Hematopoietic multipotent progenitor cell treated with erythropoietin and hydrocortisone succinate and interleukin-3 and kit ligand, for 4 days (in vitro differentiated cells): ENCODE measurements at regions not wholly inside any gene's neighbourhood (a gene's known extent, or its start where the extent isn't known, plus 50 kb on each side); places are given as distances from the start of the nearest gene placed in this dataset.

Experiments
- DNase-seq: peaks from one replicate; pipeline ENCODE4 v3.0.0-alpha.2; 2015

DNA sequence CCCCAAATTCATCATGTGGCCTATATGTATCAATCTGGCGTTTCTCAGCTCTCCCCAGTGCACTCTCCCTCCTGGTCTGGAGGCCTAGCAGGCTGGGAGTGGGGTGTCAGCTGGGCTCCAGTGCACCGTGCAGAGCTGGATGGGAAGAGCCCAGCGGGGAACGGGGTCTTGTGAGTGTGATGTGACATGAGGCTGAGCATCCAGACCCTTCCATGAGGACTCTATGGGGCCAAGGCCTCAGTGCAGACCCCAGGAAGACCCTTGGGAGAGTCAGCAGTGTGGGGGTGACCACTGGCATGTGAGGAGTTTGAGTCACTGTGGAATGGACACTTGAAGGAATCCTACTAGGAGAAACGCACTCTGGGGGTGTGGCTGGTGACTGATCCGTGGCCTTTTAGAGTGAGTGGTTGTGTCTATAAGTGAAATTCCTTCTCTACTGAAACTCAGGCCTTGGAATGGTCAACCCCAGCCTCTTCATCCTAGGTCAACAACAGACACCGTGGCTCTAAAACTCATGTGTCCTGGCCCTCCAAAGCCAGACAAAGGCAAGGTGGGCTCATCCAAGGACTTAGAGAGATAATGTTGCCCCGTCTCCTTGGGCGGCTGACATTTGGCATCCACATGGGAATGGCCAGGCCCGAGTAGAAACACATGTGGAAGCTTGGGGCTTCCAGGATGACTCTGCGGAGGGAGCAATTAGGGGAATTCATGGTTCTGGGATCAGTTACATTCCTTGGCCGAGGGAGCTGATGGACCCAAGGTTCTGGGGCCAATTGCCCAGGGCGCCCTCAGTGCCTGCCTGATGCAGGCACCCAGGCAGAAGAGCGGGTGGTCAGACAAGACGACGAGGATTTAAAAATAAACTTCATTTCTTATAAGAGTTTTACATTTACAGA lies 156.0 kb upstream of the TWIST2 start:
- no peak for DNase-seq

- no peak for DNase-seq
Measured at GRCh38 chr2:238692562-238692961, 155.3 kb upstream of the TWIST2 start.

DNA sequence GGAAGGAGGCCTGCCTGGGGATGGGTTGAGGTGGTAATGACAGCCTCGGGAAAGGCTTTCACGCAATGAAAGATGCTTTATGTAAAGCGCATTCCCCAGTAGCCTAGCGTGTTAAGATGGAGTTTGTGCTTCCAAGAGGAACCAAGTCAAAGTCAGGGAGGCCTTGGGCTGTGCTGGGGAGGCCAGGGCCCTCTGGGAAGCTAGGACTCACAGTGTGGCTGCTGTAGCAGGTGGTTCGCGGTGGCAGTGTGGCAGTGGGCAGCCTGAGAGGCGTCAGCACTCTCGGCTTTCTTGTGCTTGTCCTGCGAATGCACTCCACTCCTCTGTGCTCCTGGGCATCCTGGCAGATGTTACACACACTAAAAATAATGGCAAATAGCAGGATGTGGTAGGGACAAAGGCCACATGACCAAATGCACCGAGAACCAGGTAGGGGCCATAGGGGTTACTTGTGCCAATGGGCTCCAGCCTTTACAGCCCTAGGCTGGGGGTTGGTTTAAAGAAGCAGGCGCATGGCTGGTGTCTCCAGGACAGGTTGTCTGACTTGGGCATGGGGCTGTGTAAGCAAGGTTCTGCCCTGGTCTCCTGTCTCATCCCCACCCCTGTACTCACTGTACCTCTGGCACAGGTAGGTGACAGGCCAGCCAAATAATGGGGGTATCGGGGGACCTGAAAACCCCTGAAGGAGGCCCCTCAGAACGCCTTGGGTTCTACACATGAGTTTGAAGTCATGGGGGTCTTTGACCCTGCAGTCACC lies 154.4 kb upstream of the TWIST2 start:
- no peak for DNase-seq

GRCh38 chr2:238694136-238694755 lies 153.6 kb upstream of the TWIST2 start:
- no peak for DNase-seq

DNA sequence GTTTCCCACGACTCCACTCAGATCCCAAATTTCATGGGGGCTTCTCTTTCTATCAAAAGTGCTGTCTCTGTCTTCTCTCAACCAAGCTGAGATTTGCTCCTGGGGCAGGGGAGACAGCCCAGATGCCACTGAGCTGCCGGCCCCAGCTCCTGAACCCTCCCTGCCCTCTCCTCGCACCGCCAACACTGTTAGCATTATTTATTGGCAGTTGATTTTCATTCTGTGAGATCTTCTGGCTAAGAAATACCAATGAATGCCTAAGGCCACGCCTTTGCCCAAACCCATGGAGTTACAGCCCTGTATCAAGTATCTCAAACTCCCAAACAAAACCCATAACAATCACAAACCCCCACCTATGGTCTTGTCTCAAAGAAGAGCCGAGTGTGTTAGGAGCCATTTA lies 153.0 kb upstream of the TWIST2 start:
- no peak for DNase-seq

DNA sequence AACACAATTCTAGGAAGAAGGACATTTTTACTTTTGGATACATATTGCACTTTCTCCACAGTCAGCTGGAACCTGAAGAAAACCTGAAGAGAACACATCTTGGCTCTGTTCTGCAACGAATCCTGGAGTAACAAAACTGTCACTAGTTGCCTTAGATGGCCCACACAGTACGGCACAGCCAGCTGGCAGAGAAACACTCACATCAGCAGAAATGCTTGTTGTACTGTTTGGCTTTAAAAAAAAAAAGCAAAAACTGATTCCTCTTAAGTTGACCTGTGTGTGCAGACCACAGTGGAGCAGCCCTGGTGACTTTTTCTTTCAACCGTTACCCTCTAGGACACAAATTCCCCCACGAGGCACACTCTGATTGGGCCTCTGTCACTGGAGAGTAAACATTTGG lies 152.3 kb upstream of the TWIST2 start:
- no peak for DNase-seq

- no peak for DNase-seq
Measured at GRCh38 chr2:238696331-238696730, 151.6 kb upstream of the TWIST2 start.

DNA sequence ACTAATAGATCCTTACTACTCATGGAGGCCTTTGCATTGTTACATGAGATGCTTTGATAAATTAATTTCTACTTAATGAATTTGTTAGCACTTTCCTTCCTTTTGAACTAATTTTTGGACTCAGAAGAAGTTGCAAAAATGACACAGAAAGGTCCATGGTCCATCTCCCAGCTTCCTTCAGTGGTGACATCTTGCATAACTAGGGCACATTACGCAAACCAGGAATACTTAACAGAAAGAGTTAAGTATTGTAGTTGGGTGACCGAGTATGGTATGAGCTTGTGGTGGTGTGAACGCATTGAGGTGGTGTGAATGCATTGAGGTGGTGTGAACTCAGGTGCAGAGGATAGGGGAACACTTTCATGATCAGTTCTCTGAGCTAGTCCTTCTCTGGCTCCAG lies 151.1 kb upstream of the TWIST2 start:
- no peak for DNase-seq

DNA sequence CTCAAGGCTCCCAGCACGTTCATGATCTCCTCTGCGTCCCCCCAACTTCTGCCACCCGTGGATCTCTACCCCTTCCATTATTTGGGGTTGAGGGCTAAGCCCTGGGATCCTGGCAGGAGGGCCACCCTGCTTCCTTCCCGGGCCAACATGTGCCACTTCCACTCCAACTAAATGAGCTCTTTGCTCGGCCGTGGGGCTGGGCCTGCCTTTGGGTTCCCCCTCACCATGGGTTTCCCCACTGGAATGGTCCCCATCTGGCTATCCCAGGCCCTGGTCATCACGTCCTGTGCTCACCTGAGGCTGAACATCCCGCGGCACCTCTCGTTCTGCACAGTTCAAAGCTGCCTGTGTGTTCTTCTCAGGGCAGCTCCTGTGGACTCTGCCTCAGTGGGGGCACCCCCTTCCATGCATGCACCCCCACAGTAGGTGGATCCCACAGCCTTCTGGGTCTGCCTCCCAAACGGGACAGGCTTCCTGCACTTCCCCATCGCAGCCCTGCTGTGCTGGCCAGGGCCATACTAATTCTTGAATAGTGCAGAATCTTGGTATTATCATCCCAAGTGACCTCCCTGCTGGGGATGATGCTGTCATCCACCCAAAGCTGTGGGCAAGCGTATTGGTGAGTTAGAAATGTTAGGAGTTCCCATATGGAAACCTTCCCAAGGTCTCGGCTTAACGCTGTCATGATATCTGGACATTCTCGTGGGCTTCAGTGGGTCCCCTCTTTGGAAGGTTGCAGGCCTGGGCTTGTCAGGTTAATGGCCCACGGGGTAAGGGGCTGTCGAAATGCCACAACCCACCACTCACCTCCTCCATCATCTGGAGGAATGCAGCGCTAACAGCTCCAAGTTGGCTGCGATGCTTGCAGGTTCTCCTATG lies 150.5 kb upstream of the TWIST2 start:
- no peak for DNase-seq

- DNase-seq, result no peak
Measured at GRCh38 chr2:238698072-238698352, 149.9 kb upstream of the TWIST2 start.

DNA sequence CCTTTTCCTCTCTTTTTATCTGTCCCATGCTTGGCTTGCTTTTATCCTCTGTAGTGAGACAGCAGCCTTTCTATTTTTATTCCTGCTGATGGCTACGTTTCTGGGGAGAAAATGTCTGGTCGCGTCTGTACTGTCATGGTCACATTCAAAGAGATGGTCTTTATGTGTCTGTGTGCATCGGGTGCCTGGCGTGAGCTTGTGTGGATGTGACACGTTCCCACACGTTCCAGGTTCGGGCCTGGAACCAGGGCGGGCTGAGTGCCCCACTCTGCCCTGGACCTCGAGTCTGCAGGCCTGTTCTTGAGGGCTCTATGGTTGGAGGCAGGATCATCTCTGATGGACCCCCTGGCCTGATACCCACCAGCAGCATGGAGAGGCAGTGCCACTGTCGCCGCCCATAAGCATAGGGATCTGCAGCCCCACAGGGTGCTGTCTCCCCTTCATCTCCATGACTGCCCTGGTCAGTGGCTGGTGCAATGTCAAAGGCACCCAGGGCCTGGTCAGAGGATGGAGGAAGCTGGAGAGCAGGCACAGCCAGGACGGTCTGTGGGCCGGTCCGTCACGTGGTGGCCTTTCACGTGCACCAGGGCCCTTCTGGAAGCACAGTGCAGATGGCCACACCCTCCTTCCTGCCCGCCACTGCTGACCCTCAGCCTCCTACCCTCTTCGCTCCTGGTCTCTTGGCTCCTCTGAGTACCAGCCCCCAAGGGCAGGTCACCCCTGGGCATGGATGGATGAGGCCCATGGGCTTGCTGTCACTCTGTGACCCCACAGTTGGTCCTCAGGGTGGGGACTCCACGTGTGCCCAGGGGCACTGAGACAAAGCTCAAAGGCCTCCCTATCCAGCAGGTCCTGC lies 149.2 kb upstream of the TWIST2 start:
- no peak for DNase-seq

DNA sequence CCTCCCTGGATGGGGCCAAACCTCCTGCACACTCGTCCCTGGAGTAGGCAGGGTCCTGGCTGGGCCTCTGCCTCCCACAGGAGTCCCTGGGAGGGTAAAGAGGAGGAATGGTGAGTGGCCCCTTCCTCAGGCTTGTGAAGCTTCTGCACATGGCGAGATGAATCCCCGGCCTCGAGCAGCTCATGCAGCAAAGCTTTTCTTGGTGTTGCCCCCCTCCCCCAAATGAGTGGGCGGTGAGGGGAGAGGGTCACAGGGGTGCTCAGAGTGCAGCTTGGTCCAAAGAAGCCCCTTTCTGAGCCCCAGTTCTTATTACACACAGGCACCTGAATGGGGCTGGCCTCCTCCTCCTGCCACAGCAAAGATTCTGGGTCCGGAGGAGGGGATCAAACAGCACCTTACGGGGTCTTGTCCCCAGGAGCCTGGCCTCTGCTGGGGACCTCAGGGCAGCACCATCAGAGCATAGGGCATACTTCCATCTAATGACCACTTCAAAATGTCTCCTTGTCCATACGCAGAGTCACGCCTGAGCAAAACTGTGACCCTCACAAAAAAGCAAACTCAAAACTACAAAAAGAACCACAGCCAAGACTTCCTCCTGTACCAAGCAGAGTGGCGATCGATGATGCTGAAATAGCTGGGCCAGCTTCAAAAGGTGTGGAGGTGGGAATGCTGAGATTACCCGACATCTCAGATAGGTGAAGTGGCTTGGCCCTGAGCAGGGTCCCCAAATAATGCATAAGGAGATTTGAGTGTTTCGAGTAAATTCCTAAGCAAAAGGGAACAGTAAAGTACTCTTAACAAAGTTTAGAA lies 148.4 kb upstream of the TWIST2 start:
- DNase-seq, result no peak

- no peak for DNase-seq
Measured at GRCh38 chr2:238700117-238700457, 147.8 kb upstream of the TWIST2 start.

- no peak for DNase-seq
Measured at GRCh38 chr2:238700506-238701340, 147.2 kb upstream of the TWIST2 start.

DNA sequence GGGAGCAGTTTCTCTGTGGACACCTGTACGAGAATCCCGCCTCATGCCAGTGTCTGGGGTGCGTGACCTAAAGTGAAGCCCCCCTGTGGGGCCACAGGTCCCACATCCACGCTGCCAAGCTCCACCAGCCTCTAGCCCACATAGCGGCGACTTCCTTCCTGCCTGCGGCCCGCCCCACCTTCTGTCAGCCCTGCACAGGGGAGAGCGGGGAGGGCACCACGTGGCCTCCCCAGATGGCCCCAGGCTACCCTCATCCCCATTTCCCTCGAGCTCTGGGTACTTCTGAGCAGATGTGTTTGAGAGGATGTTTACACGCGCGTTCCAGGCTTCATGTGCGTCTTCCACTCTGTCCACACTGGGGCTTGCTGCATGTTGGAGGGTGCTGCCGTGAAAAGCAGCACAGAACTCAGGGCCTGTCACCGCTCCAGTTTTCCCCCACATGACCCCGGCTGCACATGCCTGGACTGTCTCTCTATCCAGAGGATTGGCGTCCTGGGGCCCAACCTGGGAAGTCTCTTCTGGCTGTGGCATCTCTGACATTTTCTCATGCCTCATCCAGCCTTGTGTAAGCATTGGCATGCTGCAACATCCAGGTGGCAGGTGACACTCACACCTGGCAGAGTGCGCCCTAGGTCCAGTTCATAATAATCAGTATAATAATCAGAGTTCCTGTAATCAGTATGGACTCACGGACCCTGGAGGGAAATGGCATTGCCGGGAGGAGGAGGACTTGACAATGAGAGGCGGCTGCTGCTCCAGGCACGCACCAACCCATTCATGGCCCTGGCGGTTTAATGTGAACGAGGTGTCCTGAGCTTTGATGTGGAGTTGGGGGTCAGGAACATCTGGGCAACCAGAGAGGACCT lies 146.3 kb upstream of the TWIST2 start:
- no peak for DNase-seq

- DNase-seq, result no peak
Measured at GRCh38 chr2:238702276-238703052, 145.4 kb upstream of the TWIST2 start.

DNA sequence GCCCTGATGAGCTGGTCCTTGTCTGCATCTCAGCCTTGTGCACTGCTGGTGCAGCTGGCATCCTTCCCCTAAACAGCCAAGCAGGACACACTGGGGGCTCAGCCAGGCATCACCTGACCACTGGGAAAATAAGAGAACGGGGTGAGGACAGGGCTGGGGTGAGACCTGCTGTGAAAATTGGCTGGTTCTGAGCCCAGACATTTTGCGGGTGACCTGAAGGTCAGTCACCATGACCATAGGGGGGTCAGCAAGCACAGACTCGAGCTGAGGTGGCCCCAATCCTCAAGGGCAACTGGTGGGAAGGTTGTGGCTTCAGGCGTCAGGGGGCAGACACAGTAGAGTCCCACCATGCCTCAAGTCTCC lies 144.9 kb upstream of the TWIST2 start:
- no peak for DNase-seq

- no peak for DNase-seq
Measured at GRCh38 chr2:238703436-238703835, 144.4 kb upstream of the TWIST2 start.
